ENCODE measurements at regions not wholly inside any gene's neighbourhood (a gene's known extent, or its start where the extent isn't known, plus 50 kb on each side); places are given as distances from the start of the nearest gene placed in this dataset.

- no peak for DNase-seq
Measured at GRCh38 chr21:35116777-35117176, 67.7 kb upstream of the RUNX1 start.

- DNase-seq, result no peak
Measured at GRCh38 chr21:35113064-35113463, 64.0 kb upstream of the RUNX1 start.

DNA sequence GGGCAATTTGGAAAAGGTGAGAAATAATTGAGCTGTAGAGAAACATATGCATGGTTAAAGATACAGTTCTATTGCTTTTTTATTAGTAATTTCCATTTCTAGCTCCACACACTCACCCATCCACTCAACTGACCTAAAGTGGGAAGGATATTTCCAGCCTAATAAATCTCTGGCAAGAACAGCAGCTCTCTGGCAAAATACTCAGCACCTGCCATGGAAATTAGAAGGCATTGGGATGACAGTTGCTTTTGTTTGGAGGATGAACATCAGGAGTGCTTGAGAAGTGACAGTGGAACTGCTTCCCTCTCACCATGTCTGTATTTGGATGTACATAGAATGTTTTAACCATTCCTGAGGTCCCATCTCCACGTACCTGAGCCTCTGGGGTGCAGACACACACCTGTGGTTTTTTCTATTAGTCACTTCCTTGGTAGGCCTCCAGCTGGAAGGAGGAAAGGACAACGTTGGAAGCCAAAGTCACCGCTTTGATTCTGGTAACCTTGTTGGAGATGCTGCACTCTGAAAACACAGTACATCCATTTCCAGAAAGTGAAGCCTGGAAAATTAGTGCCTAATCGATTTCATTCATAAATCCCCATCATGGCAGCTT lies 62.3 kb upstream of the RUNX1 start:
- no peak for DNase-seq

GRCh38 chr21:35108887-35109286 lies 59.8 kb upstream of the RUNX1 start:
- DNase-seq, result no peak

DNA sequence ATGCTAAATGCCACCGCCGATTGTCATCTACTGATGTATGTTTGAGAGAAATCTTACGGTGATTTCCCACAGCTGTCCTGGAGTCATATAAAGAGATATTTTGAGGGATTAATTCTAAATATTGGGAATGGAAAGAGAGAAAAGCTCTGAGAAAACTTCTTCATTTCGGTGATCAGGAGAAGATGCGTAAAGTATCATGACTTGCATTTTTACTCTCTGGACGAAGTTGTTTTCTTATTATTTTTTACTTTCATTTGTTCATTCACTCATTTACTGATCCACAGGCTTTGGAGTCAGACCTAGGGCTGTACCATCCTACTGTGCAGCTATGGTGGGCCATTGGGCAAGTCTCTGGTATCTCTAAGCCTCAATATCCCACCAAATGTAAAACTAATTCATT lies 58.4 kb upstream of the RUNX1 start:
- no peak for DNase-seq

GRCh38 chr21:35106246-35106835 lies 57.2 kb upstream of the RUNX1 start:
- no peak for DNase-seq

- no peak for DNase-seq
Measured at GRCh38 chr21:35102488-35103371, 53.6 kb upstream of the RUNX1 start.

GRCh38 chr21:35100349-35100811 lies 51.3 kb upstream of the RUNX1 start:
- no peak for DNase-seq

DNA sequence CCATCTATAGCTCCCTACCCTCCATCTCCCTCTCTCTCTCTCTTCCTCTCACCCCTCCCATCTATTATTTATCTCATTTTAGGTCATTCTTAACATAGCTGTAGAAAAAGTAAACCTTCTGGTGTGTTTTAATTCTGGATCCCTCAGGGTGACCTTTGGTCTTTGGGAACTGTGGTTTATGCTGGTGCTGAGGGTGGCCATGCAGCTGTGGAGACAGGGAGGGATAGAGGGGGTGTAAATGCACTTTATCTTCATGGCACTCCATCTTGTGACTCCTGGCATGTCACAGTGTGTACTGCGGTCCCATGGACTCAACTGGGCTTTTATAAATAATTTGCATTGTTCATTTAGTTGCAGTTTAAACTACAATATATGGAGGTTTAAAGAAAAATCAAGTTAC lies 50.2 kb upstream of the RUNX1 start:
- no peak for DNase-seq
